Heart right ventricle (tissue), 16 donors: ENCODE measurements at regions not wholly inside any gene's neighbourhood (a gene's known extent, or its start where the extent isn't known, plus 50 kb on each side); places are given as distances from the start of the nearest gene placed in this dataset.

Experiments
- ATAC-seq, 8 donors: fragments of 200-7000 bp; cut with Tn5 transposase; one replicate each; pipeline ENCODE4 v1.9.1; 2020; ENCODE audit warnings: mild to moderate bottlenecking in 8 of 8, moderate library complexity in 8 of 8, moderate number of reproducible peaks in 1 of 8
- DNase-seq, 2 donors: peaks; one replicate each; pipeline ENCODE4 v3.0.0-alpha.2; 2020
- H3K27ac ChIP-seq, 10 donors: fragments of 200-600 bp; sonication (generic) in 2 of 10; one replicate each; pipeline versions ENCODE4 v1.5.0 to v1.8.0; 2020 to 2022; ENCODE audit warnings: mild to moderate bottlenecking in 3 of 10
- H3K27me3 ChIP-seq, 7 donors: fragments of 200-600 bp; one replicate each; pipeline ENCODE4 v1.8.0; 2021 to 2022; ENCODE audit warnings: mild to moderate bottlenecking in 2 of 7
- H3K36me3 ChIP-seq, 9 donors: fragments of 200-600 bp; sonication (generic) in 1 of 9; one replicate each; pipeline versions ENCODE4 v1.5.0 to v1.8.0; 2020 to 2022; ENCODE audit warnings: mild to moderate bottlenecking in 2 of 9
- H3K4me1 ChIP-seq, 9 donors: fragments of 200-600 bp; sonication (generic) in 1 of 9; one replicate each; pipeline versions ENCODE4 v1.5.0 to v1.8.0; 2020 to 2022; ENCODE audit warnings: mild to moderate bottlenecking in 4 of 9
- H3K4me3 ChIP-seq, 10 donors: fragments of 200-600 bp; sonication (generic) in 2 of 10; one replicate each; pipeline versions ENCODE4 v1.5.0 to v1.8.0; 2020 to 2022; ENCODE audit warnings: mild to moderate bottlenecking in 7 of 10, moderate library complexity in 2 of 10
- H3K9me3 ChIP-seq, 11 donors: fragments of 200-600 bp in 10 of 11; sonication (generic) in 2 of 11; one replicate each; pipeline versions ENCODE4 v1.5.0 to v1.8.0; 2013 to 2022; ENCODE audit warnings: mild to moderate bottlenecking in 2 of 11, control low read depth in 1 of 11, moderate library complexity in 1 of 11
- CTCF ChIP-seq, 9 donors: fragments of 200-600 bp; sonication (generic) in 2 of 9; IDR thresholded peaks; one replicate each; pipeline versions ENCODE4 v1.5.0 to v1.8.0; 2021 to 2022; ENCODE audit warnings: antibody characterized with exemption in 9 of 9, mild to moderate bottlenecking in 5 of 9, moderate library complexity in 1 of 9
- WGBS, 2 donors: extraction: QIAGEN DNeasy Blood & Tissue Kit; methylation state at CpG; one replicate each; pipeline ENCODE4 v1.1.7; 2013; ENCODE audit warnings: inconsistent platforms in 1 of 2; 5-methylcytosine and 5-hydroxymethylcytosine counted together
- intact Hi-C, 10 donors: fragments of 100-400 bp; cut with DNase I; formaldehyde crosslinking; loops; one replicate each; pipeline versions ENCODE4 v1.11.1 to v1.14.2; 2022
- donor health status: Arrhythmogenic right ventricular cardiomyopathy.
- donor health status: ischemic (EF 13 %, LVEDD 7.1; RV severe dilation, severe dysfunction).
- donor health status: healthy with polysubstance abuse.
- donor health status: DM: no; HTN: yes; CAD: no.
- donor health status: DM: no; HTN: no; CAD: no.
- donor health status: ischemic (EF 25% LVEDD 6.9; RV normal size, moderate dysfunction).
- donor health status: ischemic (EF 25% LVEDD 5.7; RV mildly dilated, moderate dysfunction).
- donor health status: healthy.
- donor health status: DM: yes; HTN: yes; CAD: no.
- donor health status: Ischemic cardiomyopathy.
- donor health status: ischemic (EF 35%, LVEDD 5.7; RV mildly dilated, moderate dysfunction).
- donor health status: nonischemic (EF 11% LVEDD 7.7; RV severe dilation, severe dysfunction).
- donor health status: DM: yes; HTN: yes; CAD: no.
- donor health status: PGD.
- donor health status: ischemic (EF 29% LVEDD 5.4; RV normal size, mild dysfunction).
- donor health status: nonischemic (EF 23%, LVEDD 6.1; RV moderate dilation, normal function).

- DNase-seq, result peak in 1 of 2 donors; percentile 79
- Histone ChIP-seq H3K4me1 (peaks cover 0 to 27% (median 6%) of the 10 kb centered on the region in 9 donors), H3K27me3 (no peaks in the 10 kb centered on the region), H3K9me3 (peaks cover 0 to 36% (median 0%) of the 10 kb centered on the region in 11 donors), H3K27ac (peak overlapping the region in 8 of 10 donors; percentile 12 to 67 (median 38)), H3K4me3 (no peak overlapping the region), H3K36me3 (no peaks in the 10 kb centered on the region)
- no peak for TF ChIP-seq CTCF (IDR thresholded peaks at IDR 0.05)
- ATAC-seq, result peak; percentile 64 to 92 (median 84)
- intact Hi-C loops, result loop anchor here in 3 of 10 donors (5.0 to 10.0 kb wide), 3 partner anchors 195 to 207 kb away; partner anchors contain the start of gene RND3 (in 2 of the 3)
- 18 to 33% methylated on average over 1 of the region's 1 CpG for WGBS, 2 donors
These were observed 207.2 kb downstream of the RND3 start for GRCh38 chr2:150280231-150280630.

GRCh38 chr2:150279686-150280085 lies 207.8 kb downstream of the RND3 start:
- Histone ChIP-seq H3K27ac (peak overlapping the region in 8 of 10 donors; percentile 2 to 67 (median 44)), H3K27me3 (no peaks in the 10 kb centered on the region), H3K36me3 (no peaks in the 10 kb centered on the region), H3K4me3 (no peak overlapping the region), H3K4me1 (peaks cover 0 to 27% (median 6%) of the 10 kb centered on the region in 9 donors), H3K9me3 (peaks cover 0 to 36% (median 0%) of the 10 kb centered on the region in 11 donors)
- intact Hi-C loops, result loop anchor here in 3 of 10 donors (5.0 to 10.0 kb wide), 3 partner anchors 195 to 208 kb away; partner anchors contain the start of gene RND3 (in 2 of the 3)
- TF ChIP-seq CTCF (IDR thresholded peaks at IDR 0.05), result no peak
- peak in 3 of 8 donors; percentile 32 to 52 (median 36) for ATAC-seq
- 68 to 76% methylated on average over 1 of the region's 1 CpG for WGBS, 2 donors
- DNase-seq, result no peak

GRCh38 chr2:150276737-150277136 lies 210.7 kb downstream of the RND3 start:
- no peaks in the 10 kb centered on the region for H3K27me3 ChIP-seq
- H3K4me3 ChIP-seq, result no peak overlapping the region
- no peaks in the 10 kb centered on the region for H3K36me3 ChIP-seq
- DNase-seq, result no peak
- intact Hi-C loops, result no loop called here
- H3K4me1 ChIP-seq, result peaks cover 0 to 17% (median 0%) of the 10 kb centered on the region in 9 donors
- no peak for ATAC-seq
- TF ChIP-seq CTCF (IDR thresholded peaks at IDR 0.05), result no peak
- WGBS, 2 donors, result 76 to 92% methylated on average over 1 of the region's 1 CpG
- H3K27ac ChIP-seq, result no peak overlapping the region
- peaks cover 0 to 36% (median 0%) of the 10 kb centered on the region in 11 donors for H3K9me3 ChIP-seq

GRCh38 chr2:150274108-150274507 lies 213.4 kb downstream of the RND3 start:
- intact Hi-C loops, result no loop called here
- Histone ChIP-seq H3K4me3 (no peak overlapping the region), H3K4me1 (peaks cover 0 to under 1% (median 0%) of the 10 kb centered on the region in 9 donors), H3K9me3 (peaks cover 0 to 31% (median 0%) of the 10 kb centered on the region in 11 donors), H3K27ac (no peak overlapping the region), H3K27me3 (no peaks in the 10 kb centered on the region), H3K36me3 (no peaks in the 10 kb centered on the region)
- ATAC-seq, result no peak
- WGBS, 2 donors, result 52 to 62% methylated on average over 3 of the region's 3 CpGs
- TF ChIP-seq CTCF (IDR thresholded peaks at IDR 0.05), result no peak
- no peak for DNase-seq
